GM12891 (cell line): ENCODE measurements at regions not wholly inside any gene's neighbourhood (a gene's known extent, or its start where the extent isn't known, plus 50 kb on each side); places are given as distances from the start of the nearest gene placed in this dataset.

Experiments
- PAX5 ChIP-seq: IDR thresholded peaks from 2 replicates; pipeline ENCODE4 v1.6.1; 2011; ENCODE audit warnings: low read length, moderate library complexity, mild to moderate bottlenecking; ENCODE audit not compliant: insufficient read depth, severe bottlenecking
- POLR2A ChIP-seq: IDR thresholded peaks from 2 replicates; pipeline ENCODE4 v1.6.1; 2011; ENCODE audit warnings: low read depth, low read length, control low read depth
- POLR2AphosphoS5 ChIP-seq: IDR thresholded peaks from 2 replicates; pipeline ENCODE4 v1.6.1; 2011; ENCODE audit warnings: low read depth, low read length, control low read depth
- SPI1 ChIP-seq: IDR thresholded peaks from 2 replicates; pipeline ENCODE4 v1.6.1; 2011; ENCODE audit warnings: low read depth, low read length, control low read depth
- TAF1 ChIP-seq: IDR thresholded peaks from 2 replicates; pipeline ENCODE4 v1.6.1; 2011; ENCODE audit warnings: low read depth, low read length, control low read depth

- TF ChIP-seq POLR2AphosphoS5, result no peak
- TF ChIP-seq POLR2A, result no peak
- no peak for TF ChIP-seq SPI1
- TF ChIP-seq TAF1, result no peak
- no peak for TF ChIP-seq PAX5
These were observed 614.0 kb downstream of the STIM2 start for GRCh38 chr4:27474691-27475090.
